ENCODE measurements at regions not wholly inside any gene's neighbourhood (a gene's known extent, or its start where the extent isn't known, plus 50 kb on each side); places are given as distances from the start of the nearest gene placed in this dataset.

DNA sequence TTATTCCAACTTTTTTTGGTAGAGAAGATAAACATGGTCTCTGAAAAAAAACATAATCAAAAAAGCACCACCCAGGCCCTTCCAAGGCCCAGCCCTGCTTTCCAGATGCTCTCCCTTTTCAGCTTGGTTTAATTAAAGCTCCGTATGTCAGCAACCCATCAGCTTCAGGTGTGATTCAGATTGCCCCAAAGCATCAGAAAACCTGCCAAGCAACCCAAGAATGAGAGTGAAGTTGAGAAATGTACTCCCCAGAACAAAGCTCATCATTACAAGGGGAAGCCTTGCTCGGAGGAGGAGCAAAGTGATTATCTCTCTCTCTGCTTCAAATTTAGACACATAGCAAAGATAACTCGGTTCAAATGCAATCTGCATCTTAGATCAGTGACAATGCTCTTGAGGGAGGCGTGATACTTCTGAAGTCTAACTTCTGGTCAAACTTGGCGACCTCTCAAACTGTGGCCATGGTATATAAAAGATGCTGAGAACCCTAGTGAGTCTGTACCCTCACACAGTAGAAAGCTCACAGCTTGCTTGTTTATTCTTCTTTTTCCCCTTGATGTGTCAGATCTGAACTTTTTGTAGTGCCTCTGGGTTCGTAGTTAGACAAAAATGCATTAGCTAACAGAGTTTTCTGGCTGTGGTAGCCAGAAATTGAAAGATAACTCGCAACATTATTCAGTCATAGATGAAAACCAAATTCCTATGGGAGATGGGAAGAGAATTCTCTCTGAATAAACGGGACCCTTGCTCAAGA is 63.3 kb upstream of the ZC3H11B start:
- H3K9ac ChIP-seq (ENCODE audit: insufficient read depth, low read depth, low read length): no peak overlapping the region
- ChIA-PET CTCF (ENCODE audit: low intra/inter-chr PET ratio, low total read pairs) (no interaction called here), POLR2A (no interaction called here)
- intact Hi-C loops (cut with micrococcal nuclease; ENCODE audit: unreplicated experiment): no loop called here
- no peaks in the 10 kb centered on the region for H3K4me1 ChIP-seq (ENCODE audit: insufficient read depth, low read length)
- no peaks in the 10 kb centered on the region for H3K79me2 ChIP-seq (ENCODE audit: insufficient read depth, low read length)
- H3K36me3 ChIP-seq (replicated peaks in 1 of 2; ENCODE audit: control insufficient read depth in 1 of 2, insufficient read depth in 2 of 2, low read length in 2 of 2): no peaks in the 10 kb centered on the region
- DNase-seq (ENCODE audit: low spot score): no peak
- no peaks in the 10 kb centered on the region for H3K9me3 ChIP-seq (ENCODE audit: low read length)
- TF ChIP-seq, protein P1, sequence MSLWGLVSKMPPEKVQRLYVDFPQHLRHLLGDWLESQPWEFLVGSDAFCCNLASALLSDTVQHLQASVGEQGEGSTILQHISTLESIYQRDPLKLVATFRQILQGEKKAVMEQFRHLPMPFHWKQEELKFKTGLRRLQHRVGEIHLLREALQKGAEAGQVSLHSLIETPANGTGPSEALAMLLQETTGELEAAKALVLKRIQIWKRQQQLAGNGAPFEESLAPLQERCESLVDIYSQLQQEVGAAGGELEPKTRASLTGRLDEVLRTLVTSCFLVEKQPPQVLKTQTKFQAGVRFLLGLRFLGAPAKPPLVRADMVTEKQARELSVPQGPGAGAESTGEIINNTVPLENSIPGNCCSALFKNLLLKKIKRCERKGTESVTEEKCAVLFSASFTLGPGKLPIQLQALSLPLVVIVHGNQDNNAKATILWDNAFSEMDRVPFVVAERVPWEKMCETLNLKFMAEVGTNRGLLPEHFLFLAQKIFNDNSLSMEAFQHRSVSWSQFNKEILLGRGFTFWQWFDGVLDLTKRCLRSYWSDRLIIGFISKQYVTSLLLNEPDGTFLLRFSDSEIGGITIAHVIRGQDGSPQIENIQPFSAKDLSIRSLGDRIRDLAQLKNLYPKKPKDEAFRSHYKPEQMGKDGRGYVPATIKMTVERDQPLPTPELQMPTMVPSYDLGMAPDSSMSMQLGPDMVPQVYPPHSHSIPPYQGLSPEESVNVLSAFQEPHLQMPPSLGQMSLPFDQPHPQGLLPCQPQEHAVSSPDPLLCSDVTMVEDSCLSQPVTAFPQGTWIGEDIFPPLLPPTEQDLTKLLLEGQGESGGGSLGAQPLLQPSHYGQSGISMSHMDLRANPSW (CRISPR knock-in tag; IDR thresholded peaks at IDR 0.05; ENCODE audit: borderline replicate concordance): no peak
- TF ChIP-seq, protein P2, sequence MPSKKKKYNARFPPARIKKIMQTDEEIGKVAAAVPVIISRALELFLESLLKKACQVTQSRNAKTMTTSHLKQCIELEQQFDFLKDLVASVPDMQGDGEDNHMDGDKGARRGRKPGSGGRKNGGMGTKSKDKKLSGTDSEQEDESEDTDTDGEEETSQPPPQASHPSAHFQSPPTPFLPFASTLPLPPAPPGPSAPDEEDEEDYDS (CRISPR knock-in tag; IDR thresholded peaks at IDR 0.05): no peak
- TF ChIP-seq, protein P3, sequence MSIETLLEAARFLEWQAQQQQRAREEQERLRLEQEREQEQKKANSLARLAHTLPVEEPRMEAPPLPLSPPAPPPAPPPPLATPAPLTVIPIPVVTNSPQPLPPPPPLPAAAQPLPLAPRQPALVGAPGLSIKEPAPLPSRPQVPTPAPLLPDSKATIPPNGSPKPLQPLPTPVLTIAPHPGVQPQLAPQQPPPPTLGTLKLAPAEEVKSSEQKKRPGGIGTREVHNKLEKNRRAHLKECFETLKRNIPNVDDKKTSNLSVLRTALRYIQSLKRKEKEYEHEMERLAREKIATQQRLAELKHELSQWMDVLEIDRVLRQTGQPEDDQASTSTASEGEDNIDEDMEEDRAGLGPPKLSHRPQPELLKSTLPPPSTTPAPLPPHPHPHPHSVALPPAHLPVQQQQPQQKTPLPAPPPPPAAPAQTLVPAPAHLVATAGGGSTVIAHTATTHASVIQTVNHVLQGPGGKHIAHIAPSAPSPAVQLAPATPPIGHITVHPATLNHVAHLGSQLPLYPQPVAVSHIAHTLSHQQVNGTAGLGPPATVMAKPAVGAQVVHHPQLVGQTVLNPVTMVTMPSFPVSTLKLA (IDR thresholded peaks at IDR 0.05): no peak
- no peak for TF ChIP-seq GPN1 (CRISPR knock-in tag; IDR thresholded peaks at IDR 0.05; ENCODE audit: borderline replicate concordance)
- TF ChIP-seq NR2F1 (CRISPR knock-in tag; IDR thresholded peaks at IDR 0.05): no peak
- no peak for TF ChIP-seq ZBTB44 (CRISPR knock-in tag; IDR thresholded peaks at IDR 0.05)
- no peak for TF ChIP-seq KLF9 (CRISPR knock-in tag; IDR thresholded peaks at IDR 0.05; ENCODE audit: low read depth)
- no peak for TF ChIP-seq ATF2 (CRISPR knock-in tag; IDR thresholded peaks at IDR 0.05)
- no peak for TF ChIP-seq SRF (IDR thresholded peaks at IDR 0.05; ENCODE audit: low read depth, low read length)
- TF ChIP-seq ZSCAN31 (CRISPR knock-in tag; IDR thresholded peaks at IDR 0.05; ENCODE audit: low read depth): no peak
- TF ChIP-seq RFXAP (CRISPR knock-in tag; IDR thresholded peaks at IDR 0.05; ENCODE audit: borderline replicate concordance): no peak
- ATAC-seq: no peak
- WGBS (ENCODE audit: low lambda C conversion rate): under 1% methylated on average over 8 of the region's 8 CpGs
- H2AFZ ChIP-seq (ENCODE audit: low read length): no peak overlapping the region
- no TSS peak for BruUV-seq (replicated peaks)
- no peaks in the 10 kb centered on the region for H3K27me3 ChIP-seq (ENCODE audit: control insufficient read depth in 1 of 2, insufficient read depth in 2 of 2, low read length in 2 of 2)
- no peaks in the 10 kb centered on the region for H4K20me1 ChIP-seq (ENCODE audit: insufficient read depth, low read length)
- H3K4me2 ChIP-seq (ENCODE audit: low read depth, low read length): no peak overlapping the region
- in situ Hi-C loops (cut with HindIII; ENCODE audit: extremely low pct_ligation_motif_present, low pct_unique_long_range_greater_than_20kb): no loop called here
- H3K27ac ChIP-seq (ENCODE audit: extremely low read length, insufficient read depth, low read length): no peak overlapping the region
- H3K4me3 ChIP-seq (replicated peaks in 1 of 3; ENCODE audit: insufficient read depth in 1 of 3, low read depth in 2 of 3, low read length in 3 of 3): no peak overlapping the region
- FAIRE-seq: no peak

All from HepG2 (cell line).